ENCODE measurements at regions not wholly inside any gene's neighbourhood (a gene's known extent, or its start where the extent isn't known, plus 50 kb on each side); places are given as distances from the start of the nearest gene placed in this dataset.

- no peak for FAIRE-seq
- no peak for DNase-seq (ENCODE audit: low spot score)
Measured at GRCh38 chr12:114254998-114255397, 150.9 kb downstream of the TBX5 start.

DNA sequence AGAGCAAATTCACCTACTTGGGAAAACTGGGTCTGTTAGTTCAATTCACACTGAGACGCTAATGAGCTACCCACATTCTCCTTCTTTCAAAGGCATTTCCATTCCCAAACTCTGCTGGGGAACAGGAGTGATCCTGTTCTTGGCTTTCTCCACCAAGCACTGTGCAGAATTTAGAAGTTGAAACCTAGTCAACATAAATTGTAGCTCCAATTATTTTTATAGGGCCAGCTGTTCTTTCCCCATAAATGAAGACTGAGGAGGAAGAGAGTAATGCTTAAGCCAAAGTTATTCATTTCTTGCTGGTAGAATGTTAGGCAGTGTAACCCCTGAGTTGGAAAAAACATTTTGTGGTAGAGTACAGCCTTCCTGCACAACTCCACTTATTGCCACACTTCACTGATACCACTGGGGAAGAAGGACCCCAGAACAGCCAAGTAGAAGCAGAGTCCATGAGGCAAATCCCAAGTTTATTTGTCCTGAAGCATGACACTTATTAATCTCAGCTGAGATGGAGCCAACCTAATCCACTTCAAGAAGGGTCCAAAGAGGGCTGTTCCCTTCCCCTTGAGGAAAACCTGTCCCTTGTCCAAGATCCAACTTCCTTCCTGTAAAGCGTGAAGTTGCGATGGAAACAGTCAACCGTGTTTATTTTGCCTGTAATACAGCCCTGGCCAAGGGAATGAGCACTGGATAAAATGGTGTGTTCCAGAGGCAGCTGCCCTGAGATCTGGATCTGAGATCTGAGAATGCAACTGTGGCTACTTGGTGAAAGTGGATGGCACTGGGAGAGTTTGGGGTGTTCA lies 151.8 kb downstream of the TBX5 start:
- DNase-seq (ENCODE audit: low spot score) (no peak), FAIRE-seq (no peak)

DNA sequence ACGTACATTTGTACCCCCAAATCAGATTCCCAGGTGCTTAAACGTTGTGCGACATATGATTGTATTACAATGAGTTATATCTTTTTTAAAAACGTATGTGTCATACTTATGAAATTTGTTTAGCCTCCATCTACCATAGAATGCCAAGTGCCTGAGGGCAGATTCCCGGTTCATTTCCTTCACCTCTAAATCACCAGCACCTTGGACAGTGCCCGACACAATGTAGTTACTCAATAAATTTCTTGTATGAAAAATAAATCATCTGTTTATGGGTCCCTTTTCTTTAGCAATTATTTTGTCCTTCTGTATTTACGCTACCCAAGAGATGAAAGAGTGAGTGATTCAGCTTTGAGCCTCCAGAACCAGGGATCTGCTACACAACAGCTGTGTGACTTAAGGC lies 157.4 kb downstream of the TBX5 start:
- FAIRE-seq, result no peak
- DNase-seq (ENCODE audit: low spot score), result no peak

- no peak for DNase-seq (ENCODE audit: low spot score)
- no peak for FAIRE-seq
Measured at GRCh38 chr12:114245555-114245954, 160.4 kb downstream of the TBX5 start.

DNA sequence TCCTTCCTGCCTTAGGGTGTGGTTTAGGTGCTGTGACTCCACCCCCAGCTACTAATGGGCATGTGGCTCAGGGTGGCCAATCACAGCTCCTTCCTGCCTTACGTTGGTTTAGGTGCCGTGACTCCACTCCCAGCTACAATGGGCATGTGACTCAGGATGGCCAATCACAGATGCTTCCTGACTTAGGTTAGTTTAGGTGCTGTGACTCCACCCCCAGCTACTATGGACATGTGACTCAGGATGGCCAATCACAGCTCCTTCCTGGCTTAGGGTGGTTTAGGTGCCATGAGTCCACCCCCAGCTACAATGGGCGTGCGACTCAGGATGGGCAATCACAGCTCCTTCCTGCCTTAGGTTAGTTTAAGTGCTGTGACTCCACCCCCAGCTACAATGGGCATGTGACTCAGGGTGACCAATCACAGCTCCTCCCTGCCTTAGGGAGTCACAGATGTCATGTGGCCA lies 163.9 kb downstream of the TBX5 start:
- peak; percentile 44 for FAIRE-seq

DNA sequence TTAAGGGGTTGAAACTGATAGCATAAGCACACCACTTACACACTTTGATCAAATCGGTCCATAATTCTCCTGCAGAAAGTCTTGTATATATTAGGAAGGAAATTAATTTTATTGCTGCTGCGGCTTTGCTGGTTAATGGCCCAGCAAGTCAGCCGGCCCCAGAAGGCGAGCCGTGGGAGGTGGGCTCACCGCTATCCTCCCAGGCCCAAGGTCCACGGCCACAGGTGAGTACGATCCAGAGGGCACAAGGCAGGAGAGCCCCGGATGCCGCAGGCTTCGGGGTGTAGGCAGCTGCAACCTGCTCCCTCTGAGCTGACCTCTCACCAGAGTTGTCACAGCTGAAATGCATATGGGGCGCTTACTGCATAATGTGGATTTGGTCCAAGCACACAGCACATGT lies 165.7 kb downstream of the TBX5 start:
- no peak for FAIRE-seq

More for the DNA sequence above, 163.9 kb downstream of the TBX5 start:
- DNase-seq (ENCODE audit: low spot score), result no peak

DNA sequence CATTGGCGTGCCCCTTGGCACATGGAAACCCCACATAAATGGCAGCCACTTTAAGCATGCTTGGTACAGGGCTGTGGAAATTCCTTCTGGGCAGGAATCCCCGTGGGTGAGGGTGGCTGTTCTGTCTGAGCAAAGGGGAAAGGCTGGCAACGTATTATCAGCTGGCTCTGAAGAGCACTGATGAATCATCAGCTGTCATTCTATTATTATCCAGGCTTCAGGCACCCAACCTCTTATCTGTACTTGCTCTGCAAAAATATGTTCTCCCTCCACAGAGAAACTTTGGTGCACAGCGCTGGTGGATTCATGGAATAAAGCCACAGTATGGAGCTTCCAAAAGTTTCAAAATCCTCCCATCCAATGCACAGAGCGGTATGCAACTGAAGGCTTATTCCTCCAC lies 167.1 kb downstream of the TBX5 start:
- no peak for FAIRE-seq

More for the DNA sequence above, 165.7 kb downstream of the TBX5 start:
- DNase-seq (ENCODE audit: low spot score), result no peak

DNA sequence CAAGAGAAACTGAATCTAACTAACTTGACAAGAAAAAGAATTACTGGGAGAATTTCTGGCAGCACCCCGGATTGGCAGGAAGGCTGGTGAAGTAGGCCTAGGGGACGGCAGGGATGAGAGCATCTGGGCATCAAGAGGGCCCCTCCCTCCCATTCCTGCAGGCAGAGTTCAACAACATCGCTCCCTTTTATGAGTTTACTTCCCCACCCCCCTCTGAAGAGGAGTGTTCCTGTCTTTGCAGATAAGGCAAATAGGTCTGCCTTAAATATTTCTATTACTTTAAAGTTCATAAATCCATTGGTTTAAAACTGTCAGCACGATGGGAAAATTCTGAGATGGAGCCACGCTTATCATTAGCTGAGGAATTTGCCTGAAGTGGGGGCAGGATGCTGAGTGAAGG lies 168.7 kb downstream of the TBX5 start:
- FAIRE-seq (no peak), DNase-seq (ENCODE audit: low spot score) (no peak)

More for the DNA sequence above, 167.1 kb downstream of the TBX5 start:
- DNase-seq (ENCODE audit: low spot score), result peak; percentile 14

DNA sequence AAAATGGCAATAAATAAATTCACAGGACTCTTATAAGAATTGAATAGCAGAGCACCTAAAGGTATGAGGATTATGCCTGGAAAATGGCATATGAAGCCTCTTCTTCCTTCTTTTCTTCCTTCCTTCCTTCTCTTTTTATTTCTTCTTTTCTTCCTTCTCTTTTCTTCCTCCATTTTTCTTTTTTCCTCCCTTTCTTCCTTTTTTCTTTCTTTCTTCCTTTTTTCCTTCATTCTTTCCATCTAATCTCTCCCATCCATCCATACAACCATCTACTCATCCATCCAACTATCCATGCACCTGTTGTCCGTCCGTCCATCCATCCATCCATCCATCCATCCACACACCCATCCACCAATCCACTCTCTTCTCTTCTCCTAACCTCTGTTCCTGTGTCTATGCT lies 173.8 kb downstream of the TBX5 start:
- FAIRE-seq, result no peak
- no peak for DNase-seq (ENCODE audit: low spot score)

GRCh38 chr12:114229150-114229549 lies 176.8 kb downstream of the TBX5 start:
- DNase-seq (ENCODE audit: low spot score), result no peak
- FAIRE-seq, result no peak

- no peak for FAIRE-seq
- no peak for DNase-seq (ENCODE audit: low spot score)
Measured at GRCh38 chr12:114226241-114226928, 179.6 kb downstream of the TBX5 start.

- DNase-seq (ENCODE audit: low spot score) (no peak), FAIRE-seq (no peak)
Measured at GRCh38 chr12:114221957-114222630, 183.8 kb downstream of the TBX5 start.

DNA sequence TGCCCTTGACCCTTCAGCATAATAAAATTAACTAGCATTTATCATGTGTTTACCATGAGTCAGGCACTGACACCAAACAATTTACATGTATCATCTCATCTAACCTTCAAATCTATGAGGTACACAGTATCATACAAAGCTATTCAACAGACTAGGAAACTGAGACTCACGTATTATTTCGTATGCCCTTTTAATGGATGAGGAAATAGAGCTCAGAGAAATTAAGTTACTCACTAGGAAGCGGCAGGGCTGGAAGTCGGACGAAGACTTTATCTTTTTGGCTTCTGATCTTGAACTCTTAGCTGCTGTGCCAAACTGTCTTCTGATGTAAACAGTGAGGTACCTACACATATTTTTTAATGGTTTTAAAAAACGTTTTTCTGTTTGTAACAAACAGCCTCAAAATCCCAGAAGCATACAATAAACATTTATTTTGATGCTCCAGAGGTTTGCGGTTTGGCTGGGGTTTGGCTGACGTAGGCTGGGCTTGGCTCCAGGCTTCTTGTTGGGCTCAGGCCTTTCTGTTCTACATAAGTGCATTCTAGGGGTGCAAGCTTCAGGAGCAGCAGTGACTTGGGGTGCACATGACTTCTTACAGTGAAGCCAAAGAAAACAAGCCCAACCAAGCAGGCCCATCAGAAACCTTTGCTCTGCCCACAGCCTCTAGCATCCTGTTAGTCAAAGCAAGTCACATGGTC lies 184.7 kb downstream of the TBX5 start:
- DNase-seq (ENCODE audit: low spot score), result no peak
- no peak for FAIRE-seq

DNA sequence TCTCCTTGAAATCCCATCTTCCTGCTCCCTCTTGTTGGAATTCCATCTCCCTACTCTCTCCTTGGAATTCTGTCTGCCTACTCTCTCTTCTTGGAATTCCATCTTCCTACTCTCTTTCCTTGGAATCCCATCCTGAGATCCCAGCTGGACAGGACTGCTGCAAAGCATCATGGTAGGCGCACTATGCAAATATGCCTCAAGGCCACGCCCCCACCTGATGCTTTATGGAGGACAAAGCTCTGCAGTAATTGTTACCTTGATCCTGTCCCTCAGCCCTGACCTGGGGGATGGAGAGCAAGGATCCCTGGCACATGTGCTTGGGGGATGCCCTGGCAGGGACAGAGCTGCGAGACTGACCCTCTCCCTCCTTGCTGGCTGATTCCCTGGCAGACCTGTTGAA lies 185.6 kb downstream of the TBX5 start:
- no peak for FAIRE-seq
- no peak for DNase-seq (ENCODE audit: low spot score)

DNA sequence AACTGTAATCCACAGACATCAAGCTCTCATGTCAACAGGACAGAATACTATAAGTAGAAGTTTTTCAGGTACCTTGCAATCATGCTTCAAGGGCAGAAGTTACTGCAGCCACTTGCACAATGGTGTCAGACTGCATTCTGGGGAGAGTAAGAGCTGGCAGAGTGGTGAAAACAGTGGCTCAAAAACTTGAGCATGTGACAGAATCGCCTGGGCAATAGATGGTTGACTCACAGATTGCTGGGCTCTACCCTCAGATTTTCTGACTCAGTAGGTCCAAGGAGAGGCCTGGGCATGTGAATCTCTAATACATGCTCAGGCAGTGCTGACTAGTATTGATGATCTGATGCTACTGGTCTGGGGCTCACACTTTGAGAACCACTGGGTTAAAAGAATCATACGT lies 187.8 kb downstream of the TBX5 start:
- no peak for FAIRE-seq

DNA sequence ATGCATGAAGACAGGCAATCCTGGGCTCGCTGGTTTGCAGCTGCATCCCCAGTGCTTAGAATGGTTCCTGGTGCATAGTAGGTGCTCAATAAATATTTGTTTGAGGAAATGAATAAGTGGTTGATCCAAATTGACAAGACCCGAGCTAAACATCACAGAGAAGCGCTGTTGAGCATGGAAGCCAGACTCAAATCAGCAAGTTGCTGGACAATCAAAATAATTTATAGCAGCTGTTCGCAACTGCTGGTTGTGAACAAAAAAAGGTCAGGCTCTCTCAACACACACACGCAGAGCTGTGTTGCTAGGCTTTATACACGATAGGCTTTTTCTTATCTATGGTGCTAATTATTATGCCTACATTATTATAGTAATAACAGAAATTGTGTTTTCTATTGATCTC lies 190.2 kb downstream of the TBX5 start:
- DNase-seq (ENCODE audit: low spot score), result no peak
- FAIRE-seq, result no peak

More for the DNA sequence above, 187.8 kb downstream of the TBX5 start:
- no peak for DNase-seq (ENCODE audit: low spot score)

- no peak for FAIRE-seq
Measured at GRCh38 chr12:114213055-114213581, 192.8 kb downstream of the TBX5 start.

GRCh38 chr12:114209861-114210260 lies 196.1 kb downstream of the TBX5 start:
- no peak for FAIRE-seq
- no peak for DNase-seq (ENCODE audit: low spot score)

More at GRCh38 chr12:114213055-114213581, 192.8 kb downstream of the TBX5 start:
- no peak for DNase-seq (ENCODE audit: low spot score)

DNA sequence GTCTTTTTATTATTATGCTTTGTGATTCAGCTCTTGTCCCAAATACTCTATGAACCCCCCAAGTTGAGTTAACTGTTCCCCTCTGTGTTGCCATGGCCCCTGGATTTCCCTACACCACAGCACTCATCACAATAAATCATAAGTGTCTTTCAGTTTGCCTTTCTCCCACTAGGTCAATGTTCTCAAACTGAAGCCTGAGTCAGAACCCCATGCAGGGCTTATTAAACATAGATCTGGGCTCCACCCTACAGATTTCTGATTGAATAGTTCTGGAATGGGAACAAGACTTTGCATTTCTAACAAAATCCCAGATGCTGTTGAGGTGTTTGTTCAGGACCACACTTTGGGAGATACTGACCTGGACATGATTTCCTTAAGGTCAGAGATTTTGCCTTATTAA lies 199.4 kb downstream of the TBX5 start:
- DNase-seq (ENCODE audit: low spot score) (no peak), FAIRE-seq (no peak)

GRCh38 chr12:114201794-114202193 lies 204.2 kb downstream of the TBX5 start:
- FAIRE-seq, result no peak

GRCh38 chr12:114194956-114195355 lies 211.0 kb downstream of the TBX5 start:
- DNase-seq (ENCODE audit: low spot score) (no peak), FAIRE-seq (no peak)

More at GRCh38 chr12:114201794-114202193, 204.2 kb downstream of the TBX5 start:
- no peak for DNase-seq (ENCODE audit: low spot score)

All from urothelium cell line (cell line).